Right atrium auricular region (tissue), 2 donors: ENCODE measurements at regions not wholly inside any gene's neighbourhood (a gene's known extent, or its start where the extent isn't known, plus 50 kb on each side); places are given as distances from the start of the nearest gene placed in this dataset.

Experiments used
- DNase-seq: peaks from one replicate; pipeline ENCODE4 v3.0.0-alpha.2; 2019; ENCODE audit warnings: low spot score
- H3K27ac ChIP-seq, 2 donors: fragments of 200-600 bp; sonication (generic); 1 replicate in 1 of 2; 2 replicates in 1 of 2; pipeline ENCODE4 v1.5.1; 2016 to 2019
- H3K27me3 ChIP-seq, 2 donors: fragments of 200-600 bp; sonication (generic); one replicate each; pipeline versions ENCODE4 v1.5.1 to v1.6.0; 2017 to 2019
- H3K36me3 ChIP-seq: fragments of 200-600 bp; sonication (generic); one replicate; pipeline ENCODE4 v1.5.1; 2016
- H3K4me1 ChIP-seq, 2 donors: fragments of 200-600 bp; sonication (generic); one replicate each; pipeline versions ENCODE4 v1.5.1 to v1.6.0; 2017 to 2019
- H3K4me3 ChIP-seq, 2 donors: fragments of 200-600 bp; sonication (generic); 1 replicate in 1 of 2; 2 replicates in 1 of 2; pipeline ENCODE4 v1.5.1; 2017 to 2019; ENCODE audit warnings: mild to moderate bottlenecking in 1 of 2, moderate library complexity in 1 of 2
- H3K9me3 ChIP-seq, 2 donors: fragments of 200-600 bp; sonication (generic); one replicate each; pipeline ENCODE4 v1.5.1; 2019
- TF ChIP-seq, protein P1 (sequence below), 2 donors: fragments of 200-600 bp; sonication (generic); IDR thresholded peaks; one replicate each; pipeline ENCODE4 v1.5.1; 2019; ENCODE audit warnings: antibody characterized with exemption in 2 of 2

- Histone ChIP-seq H3K27ac (no peak overlapping the region), H3K4me3 (no peak overlapping the region), H3K4me1 (no peaks in the 10 kb centered on the region), H3K27me3 (no peaks in the 10 kb centered on the region), H3K9me3 (no peaks in the 10 kb centered on the region), H3K36me3 (no peaks in the 10 kb centered on the region)
- DNase-seq = no peak
- TF ChIP-seq, protein P1, sequence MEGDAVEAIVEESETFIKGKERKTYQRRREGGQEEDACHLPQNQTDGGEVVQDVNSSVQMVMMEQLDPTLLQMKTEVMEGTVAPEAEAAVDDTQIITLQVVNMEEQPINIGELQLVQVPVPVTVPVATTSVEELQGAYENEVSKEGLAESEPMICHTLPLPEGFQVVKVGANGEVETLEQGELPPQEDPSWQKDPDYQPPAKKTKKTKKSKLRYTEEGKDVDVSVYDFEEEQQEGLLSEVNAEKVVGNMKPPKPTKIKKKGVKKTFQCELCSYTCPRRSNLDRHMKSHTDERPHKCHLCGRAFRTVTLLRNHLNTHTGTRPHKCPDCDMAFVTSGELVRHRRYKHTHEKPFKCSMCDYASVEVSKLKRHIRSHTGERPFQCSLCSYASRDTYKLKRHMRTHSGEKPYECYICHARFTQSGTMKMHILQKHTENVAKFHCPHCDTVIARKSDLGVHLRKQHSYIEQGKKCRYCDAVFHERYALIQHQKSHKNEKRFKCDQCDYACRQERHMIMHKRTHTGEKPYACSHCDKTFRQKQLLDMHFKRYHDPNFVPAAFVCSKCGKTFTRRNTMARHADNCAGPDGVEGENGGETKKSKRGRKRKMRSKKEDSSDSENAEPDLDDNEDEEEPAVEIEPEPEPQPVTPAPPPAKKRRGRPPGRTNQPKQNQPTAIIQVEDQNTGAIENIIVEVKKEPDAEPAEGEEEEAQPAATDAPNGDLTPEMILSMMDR (IDR thresholded peaks at IDR 0.05) = no peak
These were observed 669.1 kb downstream of the GALR1 start for GRCh38 chr18:77918730-77919129.

DNA sequence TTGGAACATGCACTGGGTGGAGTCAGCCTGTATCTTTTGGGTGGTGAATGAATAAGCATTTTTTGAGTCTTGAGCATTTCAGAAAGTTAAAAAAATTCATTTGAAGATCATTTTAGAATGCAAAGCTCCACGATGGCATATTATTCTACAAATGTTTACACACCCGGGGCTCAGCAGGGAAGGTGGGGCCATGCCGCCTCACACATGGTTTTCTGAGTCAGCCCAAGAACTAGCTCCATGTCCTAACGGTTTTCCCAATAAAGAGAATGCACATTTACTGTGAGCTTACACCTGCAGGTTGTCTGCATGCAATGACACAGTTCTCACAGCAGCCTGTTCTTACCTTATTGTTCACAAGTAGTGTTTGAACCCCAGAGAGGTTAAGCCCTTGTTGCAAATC, 670.3 kb downstream of the GALR1 start:
- Histone ChIP-seq H3K4me3 (no peak overlapping the region), H3K9me3 (no peaks in the 10 kb centered on the region), H3K27me3 (no peaks in the 10 kb centered on the region), H3K4me1 (no peaks in the 10 kb centered on the region), H3K27ac (no peak overlapping the region), H3K36me3 (no peaks in the 10 kb centered on the region)
- DNase-seq = no peak
- TF ChIP-seq, protein P1 (IDR thresholded peaks at IDR 0.05) = no peak

DNA sequence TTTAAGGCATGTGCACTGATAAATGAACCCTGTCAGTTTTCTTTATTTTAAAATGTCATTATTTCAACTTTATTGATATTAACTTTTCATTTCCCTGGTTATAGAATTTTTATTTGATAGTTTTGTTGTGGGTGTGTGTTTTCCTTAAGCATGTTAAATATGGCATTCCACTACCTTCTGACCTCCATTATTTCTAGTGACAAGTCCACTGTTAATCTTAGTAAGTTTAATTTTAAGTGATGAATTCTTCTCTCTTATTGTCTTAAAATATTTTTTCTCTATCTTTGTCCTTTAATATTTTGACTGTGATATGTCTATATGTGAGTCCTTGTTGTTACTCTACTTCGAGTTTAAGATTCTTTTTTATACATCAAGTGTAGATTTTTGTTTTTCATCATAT, 685.7 kb downstream of the GALR1 start:
- Histone ChIP-seq H3K36me3 (no peaks in the 10 kb centered on the region), H3K27me3 (no peaks in the 10 kb centered on the region), H3K4me1 (no peaks in the 10 kb centered on the region), H3K4me3 (no peak overlapping the region), H3K9me3 (no peaks in the 10 kb centered on the region), H3K27ac (no peak overlapping the region)
- DNase-seq = no peak
- TF ChIP-seq, protein P1 (IDR thresholded peaks at IDR 0.05) = no peak

- Histone ChIP-seq H3K36me3 (no peaks in the 10 kb centered on the region), H3K27ac (no peak overlapping the region), H3K4me1 (no peaks in the 10 kb centered on the region), H3K4me3 (no peak overlapping the region), H3K9me3 (no peaks in the 10 kb centered on the region), H3K27me3 (no peaks in the 10 kb centered on the region)
- TF ChIP-seq, protein P1 (IDR thresholded peaks at IDR 0.05) = no peak
- DNase-seq = no peak
These were observed 690.9 kb downstream of the GALR1 start for GRCh38 chr18:77940566-77940965.

DNA sequence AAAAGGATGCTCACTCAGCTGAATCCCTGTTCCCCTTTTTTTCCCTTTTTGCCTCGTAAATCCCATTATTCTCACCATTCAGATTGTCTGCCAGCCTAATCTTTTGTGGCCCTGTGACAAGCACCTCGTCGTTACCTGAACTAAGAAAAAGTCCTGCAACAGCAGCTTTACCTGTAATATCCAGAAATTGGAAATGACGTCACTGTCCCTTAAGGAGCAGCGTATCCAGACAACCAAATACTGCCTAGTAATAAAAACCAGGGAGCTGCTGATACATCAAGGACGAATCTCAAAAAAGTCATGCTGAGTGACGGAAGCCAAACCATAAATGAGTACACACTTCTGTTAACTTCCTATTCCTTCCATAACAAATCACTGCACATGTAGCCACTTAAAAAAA, 694.9 kb downstream of the GALR1 start:
- Histone ChIP-seq H3K27ac (no peak overlapping the region), H3K4me3 (no peak overlapping the region), H3K36me3 (no peaks in the 10 kb centered on the region), H3K4me1 (no peaks in the 10 kb centered on the region), H3K27me3 (no peaks in the 10 kb centered on the region), H3K9me3 (no peaks in the 10 kb centered on the region)
- no peak for DNase-seq
- TF ChIP-seq, protein P1 (IDR thresholded peaks at IDR 0.05) = no peak

GRCh38 chr18:77948567-77948966, 698.9 kb downstream of the GALR1 start:
- TF ChIP-seq, protein P1 (IDR thresholded peaks at IDR 0.05) = no peak
- Histone ChIP-seq H3K4me1 (no peaks in the 10 kb centered on the region), H3K27me3 (no peaks in the 10 kb centered on the region), H3K27ac (no peak overlapping the region), H3K4me3 (no peak overlapping the region), H3K36me3 (no peaks in the 10 kb centered on the region), H3K9me3 (no peaks in the 10 kb centered on the region)
- DNase-seq = no peak
